GM21619 (cell line): ENCODE measurements at regions not wholly inside any gene's neighbourhood (a gene's known extent, or its start where the extent isn't known, plus 50 kb on each side); places are given as distances from the start of the nearest gene placed in this dataset.

Experiments
- ATAC-seq: cut with Tn5 transposase; IDR thresholded peaks from one replicate; pipeline ENCODE4 v1.9.1; 2021; ENCODE audit not compliant: unreplicated experiment

- ATAC-seq: no peak
Measured at GRCh38 chr6:134744301-134744700, 205.6 kb downstream of the ALDH8A1 start.

DNA sequence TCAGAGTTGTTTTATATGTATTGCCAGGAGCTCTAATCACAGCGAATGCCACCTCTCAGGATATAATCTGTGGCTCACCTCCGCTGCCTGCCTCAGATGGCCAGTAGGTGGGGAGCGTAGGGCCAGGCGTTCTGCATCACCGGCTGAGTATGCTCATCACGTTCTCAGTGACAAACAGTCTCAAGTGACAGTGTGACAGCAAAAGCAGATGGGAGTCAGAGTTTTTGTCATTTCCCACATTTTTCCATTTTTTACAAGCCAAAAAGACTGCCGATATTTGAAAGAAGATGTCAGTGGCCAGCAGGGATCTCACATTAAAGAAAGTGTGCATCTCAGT is 208.7 kb downstream of the ALDH8A1 start:
- ATAC-seq: no peak

DNA sequence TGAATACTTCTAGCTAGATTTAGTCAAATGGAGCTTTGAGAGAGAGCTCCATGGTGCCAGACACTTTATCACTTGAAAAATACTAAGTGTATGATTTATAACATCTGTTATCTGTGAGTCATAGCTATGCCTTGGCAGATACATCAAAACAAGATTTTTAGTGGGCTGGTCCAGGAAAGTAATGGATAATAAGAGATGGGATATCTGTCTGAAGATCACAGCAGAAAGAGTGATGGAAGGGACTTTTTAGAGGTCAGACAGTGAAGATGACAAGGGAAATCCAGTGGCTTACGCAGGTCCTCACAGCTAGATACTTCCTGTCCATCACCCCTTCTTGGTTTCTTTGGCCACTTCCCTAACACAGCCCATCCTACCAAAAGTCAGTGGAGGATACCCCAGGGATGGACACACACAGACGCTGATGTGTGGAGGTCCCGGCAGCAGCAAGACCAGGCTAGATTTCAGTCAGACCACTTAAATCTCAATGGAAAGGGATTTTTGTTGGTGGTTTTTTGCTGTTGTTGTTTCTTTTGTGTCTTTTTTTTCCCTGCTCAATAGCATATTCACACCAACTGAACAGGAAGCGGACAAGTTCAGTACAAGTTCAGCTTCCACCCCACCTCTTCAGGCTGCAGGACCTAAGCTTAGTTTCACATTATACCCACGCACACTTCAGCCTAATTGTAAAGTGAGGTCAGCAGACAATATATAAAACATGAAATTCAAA is 209.3 kb downstream of the ALDH8A1 start:
- ATAC-seq: no peak

DNA sequence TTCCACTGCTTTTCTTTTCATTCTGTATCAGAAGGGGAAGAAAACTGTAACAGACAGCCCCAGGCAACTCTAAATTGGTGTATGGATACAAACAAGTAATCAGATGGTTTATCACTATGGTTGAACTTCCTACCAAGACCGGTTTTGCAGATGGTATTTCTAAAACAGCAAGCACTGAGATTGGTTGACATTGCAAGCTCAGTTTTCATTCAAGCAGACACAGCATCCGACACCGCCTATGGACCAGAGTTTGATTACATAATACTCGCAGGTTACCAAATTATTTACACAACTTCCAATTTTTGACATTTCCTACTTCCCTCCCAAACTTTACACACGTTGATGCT is 209.9 kb downstream of the ALDH8A1 start:
- ATAC-seq: no peak

DNA sequence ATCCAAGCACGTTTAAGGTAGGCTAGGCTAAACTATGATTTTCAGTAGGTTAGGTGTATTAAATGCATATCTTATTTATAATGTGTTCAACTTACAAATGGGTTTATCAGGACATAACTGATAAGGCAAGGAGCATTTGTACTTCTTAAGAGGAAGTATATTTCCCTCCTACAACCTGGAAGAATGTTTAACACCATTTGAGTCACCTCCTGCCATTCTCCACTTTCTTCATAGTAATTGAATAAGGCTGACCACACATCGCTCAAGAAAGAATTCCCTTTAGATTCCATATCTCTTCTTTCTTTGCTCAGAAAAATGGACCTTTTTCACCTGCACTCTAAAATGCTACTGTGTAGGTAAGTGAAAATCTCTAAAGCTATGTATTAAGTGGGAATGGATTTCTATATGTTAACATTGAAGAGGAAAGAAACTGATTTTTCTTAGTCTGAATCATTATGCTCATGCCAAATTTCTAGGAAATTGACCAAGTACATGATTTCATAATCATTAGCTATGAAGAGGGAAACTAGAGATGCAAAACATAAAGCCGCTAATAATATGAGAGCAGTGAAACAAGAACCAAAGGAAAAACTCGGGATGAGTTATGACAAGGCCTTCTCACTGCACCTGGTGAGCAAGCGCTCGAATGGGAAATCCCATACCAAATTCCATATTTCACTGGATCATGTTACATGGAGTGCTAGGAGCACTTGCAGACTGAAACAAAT is 210.4 kb downstream of the ALDH8A1 start:
- ATAC-seq: no peak

GRCh38 chr6:134738211-134738885 is 211.6 kb downstream of the ALDH8A1 start:
- no peak for ATAC-seq

DNA sequence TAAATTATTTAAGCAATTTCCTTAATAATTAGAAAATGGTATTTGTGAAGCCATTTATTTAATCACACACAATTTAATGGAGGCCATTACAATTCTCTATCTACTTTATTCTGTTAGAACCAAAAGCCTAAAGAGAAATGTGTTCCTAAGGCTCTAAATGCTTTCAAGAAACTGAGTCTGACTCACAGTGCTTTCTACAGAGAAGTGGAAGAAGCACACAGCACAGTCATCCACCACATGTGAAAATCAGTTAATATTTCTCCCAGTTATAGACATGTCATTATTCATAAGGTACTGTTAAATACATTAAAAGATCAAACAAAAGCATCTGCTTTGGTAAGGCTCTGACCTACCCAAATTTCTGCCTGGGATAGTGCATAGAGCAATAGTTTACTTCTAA is 214.4 kb downstream of the ALDH8A1 start:
- no peak for ATAC-seq

- no peak for ATAC-seq
Measured at GRCh38 chr6:134734312-134734869, 215.5 kb downstream of the ALDH8A1 start.

DNA sequence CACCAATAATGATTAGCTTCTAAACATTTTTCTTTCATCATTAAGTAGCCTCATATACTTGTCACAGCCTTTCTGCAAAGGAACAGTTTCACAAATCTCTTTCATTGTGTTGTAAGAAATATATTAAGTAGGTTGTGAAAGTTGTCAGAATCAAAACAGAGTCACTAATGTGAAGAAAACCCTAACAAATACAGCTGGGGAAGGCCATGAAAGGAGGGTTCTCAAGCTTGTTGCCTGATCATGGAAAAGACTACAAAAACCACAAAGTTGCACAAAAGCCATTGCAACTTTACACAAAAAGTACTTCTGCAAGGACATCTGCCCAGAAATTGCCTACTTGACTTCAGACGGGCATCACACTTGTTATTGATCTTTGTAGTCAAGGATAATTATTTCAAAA is 216.1 kb downstream of the ALDH8A1 start:
- ATAC-seq: no peak

- ATAC-seq: no peak
Measured at GRCh38 chr6:134732763-134733162, 217.1 kb downstream of the ALDH8A1 start.

DNA sequence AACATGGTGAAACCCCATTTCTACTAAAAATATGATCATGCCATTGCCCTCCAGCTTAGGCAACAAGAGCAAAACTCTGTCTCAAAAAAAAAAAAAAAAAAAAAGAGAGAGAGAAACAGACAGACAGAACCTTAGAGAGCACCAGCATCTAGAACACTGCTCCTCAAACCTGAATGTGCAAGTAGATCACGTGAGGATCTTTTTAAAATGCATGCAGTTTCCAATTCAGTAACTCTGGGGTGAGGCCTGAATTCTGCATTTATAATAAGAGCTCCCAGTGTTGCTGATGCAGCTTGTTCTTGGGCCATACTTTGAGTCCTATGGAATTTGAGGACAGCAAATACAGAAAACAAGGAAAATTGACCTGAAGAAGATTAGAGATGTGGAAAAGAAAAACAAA is 218.3 kb downstream of the ALDH8A1 start:
- ATAC-seq: no peak

- ATAC-seq: no peak
Measured at GRCh38 chr6:134730013-134730412, 219.9 kb downstream of the ALDH8A1 start.

DNA sequence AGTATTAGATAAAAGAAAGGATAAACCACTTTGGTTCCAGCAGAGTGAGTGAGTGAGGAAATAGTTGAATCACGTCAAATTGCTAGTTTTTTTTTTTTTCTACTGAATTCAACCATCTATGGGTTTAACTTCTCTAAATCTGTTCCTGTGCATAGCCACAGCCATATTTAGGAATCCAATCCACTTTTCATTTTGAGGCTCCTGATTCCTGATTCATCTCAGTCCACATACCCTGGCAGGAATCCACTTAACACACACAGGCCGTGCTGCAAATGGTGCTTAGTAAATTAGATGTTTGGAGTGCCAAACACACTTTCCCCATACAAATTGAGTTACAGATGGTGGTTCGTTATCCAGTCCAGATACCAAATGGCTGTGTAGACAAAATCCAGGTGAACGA is 220.3 kb downstream of the ALDH8A1 start:
- no peak for ATAC-seq

DNA sequence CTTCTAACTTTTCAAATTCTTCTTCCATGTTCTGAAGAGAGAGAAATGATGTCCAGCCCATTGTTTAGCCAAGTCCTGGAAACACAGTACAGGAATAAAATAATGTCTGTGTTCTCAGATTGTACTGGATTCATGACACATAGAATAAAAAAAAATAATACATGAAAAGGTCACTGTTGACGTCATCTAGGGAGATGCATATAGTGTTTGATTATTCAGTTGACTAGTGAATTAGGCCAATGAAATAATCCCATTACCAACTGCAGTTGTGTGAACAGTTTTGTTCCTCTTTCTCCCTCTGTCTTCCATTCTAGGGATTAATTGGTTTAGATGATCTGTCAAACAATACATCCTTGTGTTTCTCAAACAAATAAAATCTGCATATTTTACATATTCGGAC is 222.8 kb downstream of the ALDH8A1 start:
- no peak for ATAC-seq

DNA sequence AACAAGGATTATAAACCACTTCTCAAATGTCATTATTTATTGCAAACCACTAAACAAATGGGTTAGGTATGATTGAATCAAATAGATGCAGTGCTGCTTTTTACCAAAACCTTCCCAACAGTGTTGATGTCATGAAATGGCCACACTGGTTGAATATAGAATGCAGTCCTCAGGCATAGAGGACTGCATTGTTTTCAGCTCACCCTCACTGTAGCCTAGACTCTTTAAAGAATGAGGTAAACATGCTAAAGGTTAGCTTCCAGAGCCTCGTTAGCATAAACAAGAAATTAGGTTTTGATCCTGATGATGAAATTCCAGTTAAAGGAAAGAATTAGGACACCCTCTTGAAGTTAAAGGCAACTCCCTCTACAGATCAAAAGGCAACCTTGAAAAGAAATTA is 224.3 kb downstream of the ALDH8A1 start:
- no peak for ATAC-seq

DNA sequence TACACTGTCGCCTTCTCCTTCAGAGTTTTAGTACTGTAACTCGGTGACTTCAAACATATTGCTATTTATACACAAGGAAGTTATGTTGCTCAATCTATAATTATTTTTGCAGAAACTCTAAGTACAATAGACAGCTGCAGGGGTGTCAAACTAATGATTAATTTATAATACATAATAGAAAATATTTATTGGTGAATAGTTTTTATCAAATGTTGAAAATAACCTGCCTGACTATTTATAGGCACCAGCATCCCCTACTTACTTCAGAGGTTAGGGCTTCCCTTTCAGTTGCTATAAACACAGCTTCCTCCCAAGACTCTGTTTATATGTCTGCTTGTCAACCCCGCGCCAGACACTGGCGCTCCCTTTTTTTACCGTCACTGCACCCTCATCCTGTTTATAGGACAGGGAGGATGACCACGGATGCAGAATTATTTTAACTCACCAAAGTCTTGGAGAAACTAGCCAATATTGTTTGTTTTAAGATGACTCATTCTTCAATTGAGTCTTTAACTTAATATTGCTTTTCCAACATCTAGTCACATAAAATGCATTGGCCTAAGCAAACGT is 225.0 kb downstream of the ALDH8A1 start:
- ATAC-seq: no peak

DNA sequence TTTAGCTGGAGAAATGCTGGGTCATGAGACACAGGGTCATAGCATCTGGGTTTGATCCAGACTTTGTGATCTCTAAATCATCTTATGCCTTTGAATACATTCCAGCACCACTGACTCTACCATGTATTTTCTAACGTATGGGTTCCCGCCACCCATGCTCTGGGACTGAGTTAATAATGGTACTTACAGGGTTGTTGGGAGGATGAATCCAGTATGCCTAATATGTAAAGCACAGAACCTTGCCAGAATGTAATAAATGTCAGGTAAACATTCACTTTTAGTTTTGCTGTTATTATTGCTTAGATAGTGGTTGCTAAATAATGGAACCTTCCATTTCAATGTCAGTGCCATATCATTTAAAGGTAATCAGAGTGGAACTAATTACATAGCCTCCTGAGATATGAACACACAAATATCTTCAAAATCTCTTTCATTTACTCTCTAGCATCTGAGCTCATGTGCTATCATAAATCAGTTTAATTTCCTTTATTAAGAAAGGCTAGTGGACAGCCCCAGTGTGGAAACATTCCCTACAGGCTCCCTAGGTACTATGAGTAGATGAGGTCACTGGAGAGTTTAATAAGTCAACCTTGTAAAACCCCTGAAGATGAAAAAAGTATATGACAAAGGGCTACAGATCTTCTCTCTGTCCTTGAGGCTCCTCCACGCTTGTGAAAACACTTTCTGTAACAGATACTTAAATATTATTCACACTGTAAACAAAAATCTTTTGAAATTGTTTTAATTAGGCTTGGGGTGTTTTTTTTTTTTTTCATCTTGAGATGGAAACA is 226.6 kb downstream of the ALDH8A1 start:
- no peak for ATAC-seq

DNA sequence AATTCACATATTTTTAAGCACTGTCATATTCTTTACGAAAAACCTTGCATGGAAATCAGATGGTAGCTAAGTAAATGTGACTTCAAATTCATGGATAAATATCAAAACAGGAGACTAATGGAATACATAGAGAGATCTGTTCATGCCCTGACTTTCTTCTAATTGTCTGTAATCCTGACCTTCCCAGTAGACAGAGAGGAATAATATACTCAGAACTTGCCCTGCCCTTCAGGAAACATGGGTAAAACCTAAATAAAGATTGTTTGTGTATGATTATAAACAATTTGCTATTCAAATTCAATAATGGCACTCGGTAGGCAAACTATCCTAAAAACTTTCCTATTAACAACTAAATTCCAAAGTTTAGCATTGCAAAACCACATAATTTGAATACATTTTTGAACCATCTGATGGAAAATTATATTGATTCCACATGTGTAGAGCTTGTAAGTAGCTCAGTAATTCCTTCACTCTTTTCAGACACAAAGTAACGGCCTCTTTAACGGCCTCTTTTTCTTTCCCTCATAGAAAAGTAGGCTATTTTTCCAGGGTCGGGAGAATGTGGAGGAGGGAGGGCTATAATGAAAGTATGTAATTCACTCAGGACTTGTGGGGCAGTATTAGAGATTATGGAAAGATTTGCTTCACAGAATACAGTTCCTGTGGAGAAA is 227.6 kb downstream of the ALDH8A1 start:
- ATAC-seq: no peak

- ATAC-seq: no peak
Measured at GRCh38 chr6:134721060-134721405, 228.9 kb downstream of the ALDH8A1 start.

GRCh38 chr6:134720353-134721059 is 229.4 kb downstream of the ALDH8A1 start:
- no peak for ATAC-seq
